ENCODE measurements at regions not wholly inside any gene's neighbourhood (a gene's known extent, or its start where the extent isn't known, plus 50 kb on each side); places are given as distances from the start of the nearest gene placed in this dataset.
"Not testable (repeated sequence)": the region's sequence is repeated elsewhere in the genome, so short reads cannot be mapped to it uniquely, and the experiment has no call there.

DNA sequence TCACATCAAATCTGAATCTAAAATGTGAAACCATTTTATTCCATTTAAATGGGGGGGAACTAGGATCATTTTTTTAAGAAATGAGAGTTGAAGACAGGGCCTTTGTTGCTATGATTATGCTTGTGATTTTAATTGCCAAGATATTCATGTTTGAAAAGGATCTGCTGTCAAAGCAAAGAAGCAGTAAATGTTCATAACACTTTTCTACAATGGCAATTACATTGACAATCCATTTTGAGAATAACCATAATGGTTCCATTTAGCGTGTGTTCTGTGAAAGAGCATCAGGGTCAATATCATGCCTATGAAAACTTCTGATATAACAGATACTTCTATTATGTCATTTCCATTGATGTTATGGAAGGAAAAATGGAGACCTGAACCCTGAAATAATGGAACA is 745.8 kb upstream of the SGO1 start:
- Histone ChIP-seq H3K4me3 (no peak overlapping the region), H3K27ac (no peak overlapping the region), H3K9me3 (no peaks in the 10 kb centered on the region), H3K4me1 (no peaks in the 10 kb centered on the region), H3K36me3 (no peaks in the 10 kb centered on the region), H3K27me3 (no peaks in the 10 kb centered on the region)
- intact Hi-C loops (cut with DNase I; ENCODE audit: low total_unique reads), result no loop called here
- no peak for TF ChIP-seq CTCF (IDR thresholded peaks at IDR 0.05)
- DNase-seq, result no peak

GRCh38 chr3:20930034-20930433 is 744.0 kb upstream of the SGO1 start:
- Histone ChIP-seq H3K4me3 (no peak overlapping the region), H3K4me1 (no peaks in the 10 kb centered on the region), H3K9me3 (no peaks in the 10 kb centered on the region), H3K36me3 (no peaks in the 10 kb centered on the region), H3K27me3 (no peaks in the 10 kb centered on the region), H3K27ac (no peak overlapping the region)
- TF ChIP-seq CTCF (IDR thresholded peaks at IDR 0.05), result no peak
- intact Hi-C loops (cut with DNase I; ENCODE audit: low total_unique reads), result no loop called here
- no peak for DNase-seq

DNA sequence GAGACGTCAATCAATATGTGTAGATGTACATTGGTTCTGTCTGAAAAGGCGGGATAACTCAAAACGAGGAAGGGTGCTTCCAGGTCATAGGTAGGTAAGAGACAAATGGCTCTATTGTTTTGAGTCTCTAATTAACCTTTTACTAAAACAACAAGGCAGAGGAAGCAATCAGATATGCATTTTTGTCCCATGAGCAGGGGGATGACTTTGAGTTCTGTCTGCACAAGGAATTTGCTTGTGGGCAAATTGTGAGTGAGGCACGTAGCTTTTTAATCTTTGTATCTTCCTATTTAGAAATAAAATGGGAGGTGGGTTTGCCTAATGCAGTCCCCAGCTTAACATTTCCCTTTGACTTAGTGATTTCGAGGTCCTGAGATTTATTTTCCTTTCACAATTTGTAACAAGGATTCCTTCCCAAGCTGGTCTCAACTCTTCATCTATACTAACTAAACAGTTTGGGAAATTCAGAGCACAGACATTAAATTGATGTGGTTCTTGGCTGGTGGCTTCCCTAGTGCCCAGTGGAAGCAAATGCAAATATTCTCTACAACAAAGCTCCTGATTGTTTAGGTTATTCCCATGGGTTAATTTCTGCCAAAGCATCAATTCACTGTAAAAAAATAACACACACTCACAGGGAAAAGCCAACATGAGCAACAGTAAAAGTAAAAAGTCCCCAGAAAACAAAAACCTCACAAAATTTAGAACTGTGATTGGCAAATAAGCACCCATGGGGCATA is 738.8 kb upstream of the SGO1 start:
- no peak overlapping the region for H3K4me3 ChIP-seq
- no peaks in the 10 kb centered on the region for H3K36me3 ChIP-seq
- H3K27ac ChIP-seq, result no peak overlapping the region
- H3K27me3 ChIP-seq, result no peaks in the 10 kb centered on the region
- intact Hi-C loops (cut with DNase I; ENCODE audit: low total_unique reads), result no loop called here
- DNase-seq, result no peak
- H3K9me3 ChIP-seq, result peaks cover 0 to 7% (median 0%) of the 10 kb centered on the region in 3 donors
- H3K4me1 ChIP-seq, result no peaks in the 10 kb centered on the region
- no peak for TF ChIP-seq CTCF (IDR thresholded peaks at IDR 0.05)

DNA sequence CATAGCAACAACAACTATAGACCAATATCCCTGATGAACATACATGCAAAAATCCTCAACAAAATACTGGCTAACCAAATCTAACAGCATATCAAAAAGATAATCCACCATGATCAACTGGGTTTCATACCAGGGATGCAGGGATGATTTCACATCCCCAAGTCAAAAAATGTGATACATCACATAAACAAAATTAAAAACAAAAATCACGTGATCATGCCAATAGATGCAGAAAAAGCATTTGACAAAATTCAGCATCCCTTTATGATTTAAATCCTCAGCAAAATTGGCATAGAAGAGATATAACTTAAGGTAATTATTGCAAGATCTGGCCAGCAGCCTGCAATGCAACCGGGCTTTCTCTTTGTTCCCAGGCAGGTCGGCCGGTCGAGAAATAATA is 735.1 kb upstream of the SGO1 start:
- H3K4me3 ChIP-seq; H3K36me3 ChIP-seq; H3K27me3 ChIP-seq; H3K4me1 ChIP-seq; DNase-seq; intact Hi-C loops (cut with DNase I; ENCODE audit: low total_unique reads); H3K27ac ChIP-seq; H3K9me3 ChIP-seq: not testable (repeated sequence)

DNA sequence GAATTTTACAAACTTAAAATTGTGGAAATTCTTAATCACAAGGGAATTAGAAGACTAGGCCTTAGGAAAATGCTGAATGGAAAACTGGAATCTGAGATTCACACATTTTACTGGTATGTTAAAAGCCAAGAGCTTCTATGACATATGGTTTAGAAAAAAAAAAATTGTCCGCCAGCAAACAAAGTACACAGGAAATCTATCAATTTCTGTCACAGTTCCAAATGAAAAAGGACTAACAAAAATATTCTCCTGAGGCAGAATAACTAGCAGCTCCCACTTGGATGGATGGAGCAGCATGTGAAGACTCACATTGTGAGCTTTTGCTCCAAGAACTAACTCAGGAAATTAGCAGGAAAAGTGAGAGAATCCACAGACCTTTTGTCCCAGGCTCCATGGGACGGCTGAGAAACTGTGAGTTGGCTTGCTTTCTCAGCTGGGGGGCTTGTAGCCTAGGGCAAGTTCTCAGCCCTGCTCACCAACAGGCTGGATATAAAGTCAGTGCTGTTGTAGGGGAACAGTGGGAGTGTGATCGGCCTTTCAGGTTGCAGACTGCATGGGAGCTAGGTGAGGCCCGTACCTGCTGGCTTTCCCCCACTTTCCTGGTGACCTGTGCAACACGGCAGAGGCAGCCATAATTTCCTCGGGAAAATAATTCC is 731.1 kb upstream of the SGO1 start:
- no peak for DNase-seq
- Histone ChIP-seq H3K27ac (no peak overlapping the region), H3K4me3 (no peak overlapping the region), H3K4me1 (no peaks in the 10 kb centered on the region), H3K36me3 (no peaks in the 10 kb centered on the region), H3K27me3 (no peaks in the 10 kb centered on the region), H3K9me3 (peaks cover 0 to 3% (median 2%) of the 10 kb centered on the region in 3 donors)
- intact Hi-C loops (cut with DNase I; ENCODE audit: low total_unique reads), result no loop called here
- no peak for TF ChIP-seq CTCF (IDR thresholded peaks at IDR 0.05)

GRCh38 chr3:20914310-20914709 is 728.3 kb upstream of the SGO1 start:
- TF ChIP-seq CTCF (IDR thresholded peaks at IDR 0.05), result no peak
- Histone ChIP-seq H3K27ac (no peak overlapping the region), H3K27me3 (no peaks in the 10 kb centered on the region), H3K9me3 (peaks cover 0 to 3% (median 0%) of the 10 kb centered on the region in 3 donors), H3K4me3 (no peak overlapping the region), H3K36me3 (no peaks in the 10 kb centered on the region), H3K4me1 (no peaks in the 10 kb centered on the region)
- intact Hi-C loops (cut with DNase I; ENCODE audit: low total_unique reads), result no loop called here
- no peak for DNase-seq

Measured in tibial artery (tissue), 4 donors.